Activated naive CD8-positive, alpha-beta T cell treated with anti-CD3 and anti-CD28 coated beads, Interleukin-2, amount 50 U/mL, for 24 hours (primary cell): ENCODE measurements at regions not wholly inside any gene's neighbourhood (a gene's known extent, or its start where the extent isn't known, plus 50 kb on each side); places are given as distances from the start of the nearest gene placed in this dataset.
A peak's percentile ranks its signal among the peaks of the same experiment; 100 is the strongest.
"Not testable (repeated sequence)": the region's sequence is repeated elsewhere in the genome, so short reads cannot be mapped to it uniquely, and the experiment has no call there.

ENCODE experiments used
- ATAC-seq: fragments of 150-1000 bp; cut with Tn5 transposase; one replicate; pipeline ENCODE4 v1.10.0; 2021
- DNase-seq: peaks from one replicate; pipeline ENCODE4 v3.0.0; 2021
- H3K27ac Mint-ChIP-seq: one replicate; pipeline ENCODE4 v1.8.0; 2021; ENCODE audit warnings: mild to moderate bottlenecking, mixed read lengths
- H3K27me3 Mint-ChIP-seq: one replicate; pipeline ENCODE4 v1.8.0; 2021; ENCODE audit warnings: mixed read lengths
- H3K36me3 Mint-ChIP-seq: one replicate; pipeline ENCODE4 v1.8.0; 2021; ENCODE audit warnings: low read depth, mixed read lengths
- H3K4me1 Mint-ChIP-seq: one replicate; pipeline ENCODE4 v1.8.0; 2021; ENCODE audit warnings: mixed read lengths
- H3K4me3 Mint-ChIP-seq: one replicate; pipeline ENCODE4 v1.8.0; 2021; ENCODE audit warnings: mild to moderate bottlenecking, moderate library complexity, mixed read lengths
- H3K9me3 Mint-ChIP-seq: one replicate; pipeline ENCODE4 v1.8.0; 2021; ENCODE audit warnings: mixed read lengths

- H3K4me3 Mint-ChIP-seq: no peak overlapping the region
- no peak for ATAC-seq
- H3K4me1 Mint-ChIP-seq: peaks cover 46% of the 10 kb centered on the region
- DNase-seq: no peak
- peak overlapping the region; percentile 79 for H3K27ac Mint-ChIP-seq
- no peaks in the 10 kb centered on the region for H3K36me3 Mint-ChIP-seq
- H3K27me3 Mint-ChIP-seq: peaks cover 4% of the 10 kb centered on the region
- H3K9me3 Mint-ChIP-seq: no peaks in the 10 kb centered on the region
Observed at GRCh38 chr3:72519946-72520604, 328.2 kb downstream of the SHQ1 start.

GRCh38 chr3:72517921-72518424 lies 330.3 kb downstream of the SHQ1 start:
- H3K4me1 Mint-ChIP-seq: peaks cover 34% of the 10 kb centered on the region
- no peaks in the 10 kb centered on the region for H3K9me3 Mint-ChIP-seq
- H3K36me3 Mint-ChIP-seq: no peaks in the 10 kb centered on the region
- ATAC-seq: no peak
- H3K27me3 Mint-ChIP-seq: no peaks in the 10 kb centered on the region
- no peak overlapping the region for H3K27ac Mint-ChIP-seq
- DNase-seq: no peak
- no peak overlapping the region for H3K4me3 Mint-ChIP-seq

DNA sequence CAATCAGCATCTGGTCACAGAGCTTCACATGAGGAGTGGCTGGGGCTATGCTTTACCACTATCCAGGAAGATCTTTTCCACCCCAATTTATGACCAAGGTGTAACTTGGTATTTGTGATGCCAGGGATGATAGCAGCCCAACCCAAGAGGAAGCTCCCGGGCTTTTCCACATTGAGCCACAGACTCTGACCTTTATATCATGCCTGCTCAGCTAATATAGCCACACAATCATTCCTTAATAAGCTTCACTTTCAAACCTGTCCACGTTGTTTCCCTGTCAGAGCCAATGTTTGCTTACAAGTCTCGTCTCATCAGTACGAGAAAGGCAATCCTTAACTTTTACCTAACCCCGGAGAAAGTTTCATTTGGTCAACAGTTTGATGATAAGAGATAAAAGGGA lies 330.9 kb downstream of the SHQ1 start:
- H3K4me1 Mint-ChIP-seq: peaks cover 27% of the 10 kb centered on the region
- H3K4me3 Mint-ChIP-seq: no peak overlapping the region
- H3K27ac Mint-ChIP-seq: no peak overlapping the region
- no peaks in the 10 kb centered on the region for H3K36me3 Mint-ChIP-seq
- no peaks in the 10 kb centered on the region for H3K27me3 Mint-ChIP-seq
- no peaks in the 10 kb centered on the region for H3K9me3 Mint-ChIP-seq
- ATAC-seq (no peak), DNase-seq (no peak)

GRCh38 chr3:72516361-72516760 lies 331.9 kb downstream of the SHQ1 start:
- Mint-ChIP-seq H3K27me3 (no peaks in the 10 kb centered on the region), H3K27ac (no peak overlapping the region), H3K4me1 (peaks cover 18% of the 10 kb centered on the region), H3K36me3 (no peaks in the 10 kb centered on the region), H3K4me3 (no peak overlapping the region), H3K9me3 (no peaks in the 10 kb centered on the region)
- ATAC-seq: no peak
- DNase-seq: no peak

- Mint-ChIP-seq H3K27ac (no peak overlapping the region), H3K4me1 (peaks cover 13% of the 10 kb centered on the region), H3K9me3 (no peaks in the 10 kb centered on the region), H3K27me3 (no peaks in the 10 kb centered on the region), H3K36me3 (no peaks in the 10 kb centered on the region), H3K4me3 (no peak overlapping the region)
- ATAC-seq: no peak
- DNase-seq: no peak
Observed at GRCh38 chr3:72515941-72516340, 332.3 kb downstream of the SHQ1 start.

- H3K27ac Mint-ChIP-seq: no peak overlapping the region
- no peaks in the 10 kb centered on the region for H3K9me3 Mint-ChIP-seq
- ATAC-seq: no peak
- DNase-seq: no peak
- H3K4me3 Mint-ChIP-seq: no peak overlapping the region
- H3K27me3 Mint-ChIP-seq: no peaks in the 10 kb centered on the region
- H3K4me1 Mint-ChIP-seq: peaks cover 7% of the 10 kb centered on the region
- no peaks in the 10 kb centered on the region for H3K36me3 Mint-ChIP-seq
Observed at GRCh38 chr3:72515281-72515680, 333.0 kb downstream of the SHQ1 start.

DNA sequence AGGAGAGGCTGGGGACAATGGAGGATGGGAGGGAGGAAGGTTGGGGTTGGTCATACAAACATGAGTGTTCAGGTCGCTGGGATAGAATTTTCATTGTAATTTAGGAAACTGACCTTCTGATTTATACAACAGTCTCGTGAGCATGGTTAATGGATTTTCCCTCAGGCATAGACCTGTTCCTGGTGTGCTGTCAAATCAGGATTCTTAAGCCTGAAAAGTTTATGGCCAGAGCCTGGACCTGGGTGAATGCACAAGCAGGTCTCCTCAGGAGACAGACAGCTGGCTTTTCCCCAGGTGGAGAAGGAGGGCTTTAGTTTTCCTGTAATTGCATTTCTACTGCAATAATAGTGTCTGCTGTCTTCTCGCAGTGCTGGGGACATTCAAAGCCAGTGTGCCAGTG lies 338.0 kb downstream of the SHQ1 start:
- no peaks in the 10 kb centered on the region for H3K9me3 Mint-ChIP-seq
- no peak for ATAC-seq

GRCh38 chr3:72505539-72506405 lies 342.5 kb downstream of the SHQ1 start:
- H3K27ac Mint-ChIP-seq: no peak overlapping the region
- peaks cover 8% of the 10 kb centered on the region for H3K4me1 Mint-ChIP-seq
- no peaks in the 10 kb centered on the region for H3K9me3 Mint-ChIP-seq
- ATAC-seq (peak; percentile 49), DNase-seq (no peak)
- no peaks in the 10 kb centered on the region for H3K36me3 Mint-ChIP-seq
- no peak overlapping the region for H3K4me3 Mint-ChIP-seq
- H3K27me3 Mint-ChIP-seq: peaks cover 8% of the 10 kb centered on the region

More for the DNA sequence above, 338.0 kb downstream of the SHQ1 start:
- H3K4me1 Mint-ChIP-seq: peaks cover 8% of the 10 kb centered on the region
- no peak overlapping the region for H3K4me3 Mint-ChIP-seq
- no peak for DNase-seq
- H3K27me3 Mint-ChIP-seq: peaks cover 6% of the 10 kb centered on the region
- no peak overlapping the region for H3K27ac Mint-ChIP-seq
- no peaks in the 10 kb centered on the region for H3K36me3 Mint-ChIP-seq

DNA sequence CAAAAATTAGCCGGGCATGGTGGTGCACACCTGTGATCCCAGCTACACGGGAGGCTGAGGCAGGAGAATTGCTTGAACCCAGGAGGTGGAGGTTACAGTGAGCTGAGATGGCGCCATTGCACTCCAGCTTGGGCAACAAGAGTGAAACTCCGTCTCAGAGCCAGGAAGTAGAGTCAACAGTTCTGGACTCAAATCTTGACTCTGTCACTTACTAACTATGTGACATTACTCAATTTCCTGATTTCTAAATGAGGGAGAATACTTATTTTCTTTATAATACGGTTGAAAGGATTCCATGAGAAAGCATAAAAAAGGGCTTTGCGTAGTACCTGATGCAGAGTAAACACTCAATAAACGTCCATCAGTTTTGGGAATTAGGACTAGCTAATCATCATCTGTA lies 350.7 kb downstream of the SHQ1 start:
- ATAC-seq, H3K9me3 Mint-ChIP-seq, H3K27me3 Mint-ChIP-seq, H3K27ac Mint-ChIP-seq, H3K36me3 Mint-ChIP-seq, DNase-seq, H3K4me3 Mint-ChIP-seq: not testable (repeated sequence)
- peaks cover 10% of the 10 kb centered on the region for H3K4me1 Mint-ChIP-seq

DNA sequence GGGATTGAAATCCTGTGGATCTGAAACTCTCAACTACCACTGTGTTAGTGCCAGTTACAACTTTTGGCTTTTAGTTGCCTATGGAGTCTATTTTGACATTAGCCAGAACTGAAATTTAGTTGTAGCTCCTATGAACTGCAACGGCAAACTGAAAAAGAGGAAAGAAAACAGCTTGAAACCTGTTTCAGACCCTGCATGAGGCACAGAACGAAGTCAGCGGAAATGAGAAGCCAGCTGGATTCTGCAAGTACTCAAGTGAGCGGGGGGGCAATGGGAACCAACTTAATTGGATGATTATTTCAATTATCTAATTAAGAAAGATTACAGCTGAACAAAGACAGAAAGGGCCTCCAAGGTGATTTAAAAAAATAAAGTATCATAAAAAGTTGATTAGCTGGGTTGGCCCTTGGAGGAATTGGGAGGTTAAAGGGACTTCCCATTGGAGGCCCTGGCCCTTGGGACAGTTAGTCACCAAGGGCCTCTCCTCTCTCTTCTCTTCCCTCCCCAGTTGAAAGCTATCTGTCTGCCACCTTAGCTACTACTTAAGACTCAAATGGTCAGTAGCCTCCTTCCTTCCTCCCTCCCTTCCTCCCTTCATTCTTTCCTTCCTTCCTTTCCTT lies 352.1 kb downstream of the SHQ1 start:
- Mint-ChIP-seq H3K27ac (no peak overlapping the region), H3K27me3 (no peaks in the 10 kb centered on the region), H3K4me3 (no peak overlapping the region), H3K4me1 (peaks cover 10% of the 10 kb centered on the region), H3K9me3 (peaks cover 7% of the 10 kb centered on the region), H3K36me3 (peaks cover 3% of the 10 kb centered on the region)
- no peak for ATAC-seq
- no peak for DNase-seq

DNA sequence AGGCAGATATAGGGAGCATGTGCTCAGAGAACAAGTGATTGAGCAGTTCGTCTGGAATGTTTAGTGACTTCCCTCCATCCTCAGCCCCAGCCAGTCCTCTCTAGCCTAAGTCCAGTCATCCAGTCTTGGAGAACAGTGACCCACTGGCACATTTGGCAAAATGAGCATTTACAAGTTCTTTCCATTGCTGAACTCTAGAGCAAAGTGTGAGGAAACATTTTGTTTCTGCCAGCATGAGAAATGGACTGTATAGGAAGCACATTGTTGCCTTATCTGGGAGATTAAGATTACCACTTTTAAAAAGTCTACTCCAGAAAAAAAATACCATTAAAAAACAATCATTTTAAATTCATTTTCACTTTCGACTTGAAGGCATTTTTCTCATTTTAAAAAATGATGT lies 353.6 kb downstream of the SHQ1 start:
- DNase-seq (no peak), ATAC-seq (no peak)
- H3K27ac Mint-ChIP-seq: no peak overlapping the region
- peaks cover 3% of the 10 kb centered on the region for H3K36me3 Mint-ChIP-seq
- no peak overlapping the region for H3K4me3 Mint-ChIP-seq
- H3K27me3 Mint-ChIP-seq: no peaks in the 10 kb centered on the region
- peaks cover 10% of the 10 kb centered on the region for H3K4me1 Mint-ChIP-seq
- peaks cover 7% of the 10 kb centered on the region for H3K9me3 Mint-ChIP-seq

- Mint-ChIP-seq H3K36me3 (peaks cover 3% of the 10 kb centered on the region), H3K4me3 (no peak overlapping the region), H3K27ac (no peak overlapping the region), H3K4me1 (peaks cover 9% of the 10 kb centered on the region), H3K27me3 (no peaks in the 10 kb centered on the region), H3K9me3 (peaks cover 7% of the 10 kb centered on the region)
- ATAC-seq: no peak
- DNase-seq: no peak
Observed at GRCh38 chr3:72494130-72494529, 354.1 kb downstream of the SHQ1 start.

DNA sequence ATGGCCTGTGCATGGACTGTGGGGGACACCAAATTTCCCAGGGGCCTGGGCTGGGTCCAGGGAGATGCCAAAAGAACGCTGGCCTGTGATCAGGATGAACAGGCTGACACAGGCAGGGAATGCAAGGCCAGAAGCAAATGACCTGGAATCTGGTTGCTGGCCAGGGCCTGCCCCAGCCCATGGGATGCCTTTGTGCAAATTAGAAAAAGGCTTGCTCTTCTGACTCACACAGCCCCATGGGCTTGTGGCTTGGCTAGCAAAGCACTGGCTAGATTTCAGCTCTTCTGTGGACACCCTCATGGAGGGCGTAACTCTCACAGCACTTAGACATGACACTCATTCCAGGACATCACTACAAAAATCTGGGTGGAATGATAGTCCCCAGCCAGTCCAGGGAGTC lies 356.0 kb downstream of the SHQ1 start:
- Mint-ChIP-seq H3K4me3 (no peak overlapping the region), H3K9me3 (peaks cover 7% of the 10 kb centered on the region), H3K4me1 (peaks cover 22% of the 10 kb centered on the region), H3K27ac (no peak overlapping the region), H3K36me3 (peaks cover 5% of the 10 kb centered on the region), H3K27me3 (no peaks in the 10 kb centered on the region)
- no peak for ATAC-seq
- no peak for DNase-seq

GRCh38 chr3:72490688-72491435 lies 357.4 kb downstream of the SHQ1 start:
- Mint-ChIP-seq H3K9me3 (peaks cover 10% of the 10 kb centered on the region), H3K4me3 (no peak overlapping the region), H3K36me3 (peaks cover 6% of the 10 kb centered on the region), H3K4me1 (peaks cover 33% of the 10 kb centered on the region), H3K27me3 (no peaks in the 10 kb centered on the region), H3K27ac (no peak overlapping the region)
- ATAC-seq: no peak
- no peak for DNase-seq
